Stomach (tissue), 4 donors: ENCODE measurements at regions not wholly inside any gene's neighbourhood (a gene's known extent, or its start where the extent isn't known, plus 50 kb on each side); places are given as distances from the start of the nearest gene placed in this dataset.

Experiments
- CTCF ChIP-seq, 7 experiments: fragments of 450-650 bp in 4 of 7; fragments of 200-600 bp in 3 of 7; sonication (generic) in 3 of 7; IDR thresholded peaks; one replicate each; pipeline ENCODE4 v1.5.1; 2016 to 2019; ENCODE audit warnings: antibody characterized with exemption in 7 of 7, control low read depth in 2 of 7, mild to moderate bottlenecking in 1 of 7
- EP300 ChIP-seq: sonication (generic); formaldehyde crosslinking; IDR thresholded peaks from one replicate; pipeline ENCODE4 v1.6.1; 2017; ENCODE audit warnings: antibody characterized with exemption
- POLR2A ChIP-seq, 4 donors: fragments of 450-650 bp; IDR thresholded peaks; one replicate each; pipeline ENCODE4 v1.6.1; 2016; ENCODE audit warnings: antibody characterized with exemption in 4 of 4, control low read depth in 2 of 4, mild to moderate bottlenecking in 1 of 4, moderate library complexity in 1 of 4
- POLR2AphosphoS5 ChIP-seq, 3 donors: sonication (generic); formaldehyde crosslinking; IDR thresholded peaks; one replicate each; pipeline ENCODE4 v1.6.1; 2016; ENCODE audit warnings: antibody characterized with exemption in 3 of 3

DNA sequence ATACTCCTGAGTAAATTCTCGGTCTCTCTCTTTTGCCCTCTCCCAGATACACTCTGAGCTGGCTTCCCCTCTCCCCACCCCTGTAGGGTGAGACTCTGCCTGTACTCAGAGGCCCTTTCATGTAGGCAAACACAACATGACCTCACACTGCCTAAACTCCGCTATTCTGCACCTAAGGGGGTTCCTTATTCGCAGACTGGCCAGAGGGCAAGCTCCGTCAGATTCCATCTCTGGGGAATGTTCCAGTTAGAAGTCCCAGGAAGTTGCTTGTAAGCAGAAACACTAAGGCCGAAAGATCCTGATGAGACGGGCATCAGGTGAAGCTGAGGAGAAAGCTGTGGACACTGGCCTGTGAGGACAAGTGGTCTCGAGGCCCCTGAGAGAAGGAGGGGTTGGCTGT, 165.9 kb downstream of the KTN1 start:
- TF ChIP-seq POLR2A (IDR thresholded peaks at IDR 0.05) (no peak), EP300 (no peak), CTCF (IDR thresholded peaks at IDR 0.05) (no peak), POLR2AphosphoS5 (IDR thresholded peaks at IDR 0.05) (no peak)
